ENCODE measurements at regions not wholly inside any gene's neighbourhood (a gene's known extent, or its start where the extent isn't known, plus 50 kb on each side); places are given as distances from the start of the nearest gene placed in this dataset.

GRCh38 chr3:67831262-67831661 lies 176.8 kb upstream of the SUCLG2 start:
- peaks cover 12% of the 10 kb centered on the region for H3K9me3 Mint-ChIP-seq
- ATAC-seq (replicated peaks) = no peak

GRCh38 chr3:67828486-67829010 lies 174.1 kb upstream of the SUCLG2 start:
- Mint-ChIP-seq H3K9me3 (peaks cover 5% of the 10 kb centered on the region), H3K4me3 (no peak overlapping the region), H3K27ac (no peak overlapping the region), H3K36me3 (ENCODE audit: low read depth) (no peaks in the 10 kb centered on the region), H3K27me3 (peaks cover 10% of the 10 kb centered on the region), H3K4me1 (no peaks in the 10 kb centered on the region)
- no peak for ATAC-seq (replicated peaks)

More at GRCh38 chr3:67831262-67831661, 176.8 kb upstream of the SUCLG2 start:
- no peaks in the 10 kb centered on the region for H3K4me1 Mint-ChIP-seq
- H3K36me3 Mint-ChIP-seq (ENCODE audit: low read depth) = no peaks in the 10 kb centered on the region
- peaks cover 13% of the 10 kb centered on the region for H3K27me3 Mint-ChIP-seq
- H3K27ac Mint-ChIP-seq = no peak overlapping the region
- H3K4me3 Mint-ChIP-seq = no peak overlapping the region

GRCh38 chr3:67821135-67821534 lies 166.7 kb upstream of the SUCLG2 start:
- H3K4me3 Mint-ChIP-seq = no peak overlapping the region
- H3K4me1 Mint-ChIP-seq = no peaks in the 10 kb centered on the region
- H3K27me3 Mint-ChIP-seq = no peaks in the 10 kb centered on the region
- no peak overlapping the region for H3K27ac Mint-ChIP-seq
- H3K9me3 Mint-ChIP-seq = no peaks in the 10 kb centered on the region
- no peak for ATAC-seq (replicated peaks)
- no peaks in the 10 kb centered on the region for H3K36me3 Mint-ChIP-seq (ENCODE audit: low read depth)

- no peak overlapping the region for H3K27ac Mint-ChIP-seq
Observed at GRCh38 chr3:67819447-67819846, 165.0 kb upstream of the SUCLG2 start.

GRCh38 chr3:67809370-67809935 lies 155.0 kb upstream of the SUCLG2 start:
- ATAC-seq (replicated peaks) = no peak
- Mint-ChIP-seq H3K27me3 (peaks cover 4% of the 10 kb centered on the region), H3K9me3 (no peaks in the 10 kb centered on the region), H3K36me3 (ENCODE audit: low read depth) (no peaks in the 10 kb centered on the region), H3K4me1 (no peaks in the 10 kb centered on the region), H3K27ac (no peak overlapping the region), H3K4me3 (no peak overlapping the region)

More at GRCh38 chr3:67819447-67819846, 165.0 kb upstream of the SUCLG2 start:
- H3K27me3 Mint-ChIP-seq = no peaks in the 10 kb centered on the region
- H3K4me3 Mint-ChIP-seq = no peak overlapping the region
- peak; percentile 32 for ATAC-seq (replicated peaks)
- no peaks in the 10 kb centered on the region for H3K9me3 Mint-ChIP-seq
- no peaks in the 10 kb centered on the region for H3K4me1 Mint-ChIP-seq
- no peaks in the 10 kb centered on the region for H3K36me3 Mint-ChIP-seq (ENCODE audit: low read depth)

GRCh38 chr3:67808906-67809305 lies 154.5 kb upstream of the SUCLG2 start:
- H3K27ac Mint-ChIP-seq = no peak overlapping the region
- H3K4me1 Mint-ChIP-seq = no peaks in the 10 kb centered on the region
- no peak for ATAC-seq (replicated peaks)
- peaks cover 4% of the 10 kb centered on the region for H3K27me3 Mint-ChIP-seq
- H3K36me3 Mint-ChIP-seq (ENCODE audit: low read depth) = no peaks in the 10 kb centered on the region
- no peaks in the 10 kb centered on the region for H3K9me3 Mint-ChIP-seq
- H3K4me3 Mint-ChIP-seq = no peak overlapping the region

GRCh38 chr3:67804578-67804977 lies 150.2 kb upstream of the SUCLG2 start:
- no peak overlapping the region for H3K27ac Mint-ChIP-seq
- no peak for ATAC-seq (replicated peaks)
- no peaks in the 10 kb centered on the region for H3K4me1 Mint-ChIP-seq
- no peak overlapping the region for H3K4me3 Mint-ChIP-seq
- H3K27me3 Mint-ChIP-seq = peaks cover 4% of the 10 kb centered on the region
- H3K36me3 Mint-ChIP-seq (ENCODE audit: low read depth) = no peaks in the 10 kb centered on the region
- no peaks in the 10 kb centered on the region for H3K9me3 Mint-ChIP-seq

GRCh38 chr3:67804089-67804488 lies 149.7 kb upstream of the SUCLG2 start:
- no peaks in the 10 kb centered on the region for H3K9me3 Mint-ChIP-seq
- peaks cover 4% of the 10 kb centered on the region for H3K27me3 Mint-ChIP-seq
- H3K4me3 Mint-ChIP-seq = no peak overlapping the region
- H3K4me1 Mint-ChIP-seq = no peaks in the 10 kb centered on the region
- H3K27ac Mint-ChIP-seq = no peak overlapping the region
- no peak for ATAC-seq (replicated peaks)
- no peaks in the 10 kb centered on the region for H3K36me3 Mint-ChIP-seq (ENCODE audit: low read depth)

- Mint-ChIP-seq H3K27me3 (no peaks in the 10 kb centered on the region), H3K4me3 (no peak overlapping the region), H3K4me1 (no peaks in the 10 kb centered on the region), H3K9me3 (no peaks in the 10 kb centered on the region), H3K27ac (no peak overlapping the region), H3K36me3 (ENCODE audit: low read depth) (no peaks in the 10 kb centered on the region)
- no peak for ATAC-seq (replicated peaks)
Observed at GRCh38 chr3:67798412-67798811, 144.0 kb upstream of the SUCLG2 start.

- ATAC-seq (replicated peaks) = no peak
- Mint-ChIP-seq H3K4me3 (no peak overlapping the region), H3K9me3 (no peaks in the 10 kb centered on the region), H3K36me3 (ENCODE audit: low read depth) (no peaks in the 10 kb centered on the region), H3K4me1 (no peaks in the 10 kb centered on the region), H3K27me3 (no peaks in the 10 kb centered on the region), H3K27ac (no peak overlapping the region)
Observed at GRCh38 chr3:67791620-67792019, 137.2 kb upstream of the SUCLG2 start.

- Mint-ChIP-seq H3K27ac (no peak overlapping the region), H3K4me1 (no peaks in the 10 kb centered on the region), H3K36me3 (ENCODE audit: low read depth) (no peaks in the 10 kb centered on the region), H3K9me3 (peaks cover 11% of the 10 kb centered on the region), H3K4me3 (no peak overlapping the region), H3K27me3 (no peaks in the 10 kb centered on the region)
- peak; percentile 81 for ATAC-seq (replicated peaks)
Observed at GRCh38 chr3:67790043-67790442, 135.6 kb upstream of the SUCLG2 start.

GRCh38 chr3:67788396-67788795 lies 134.0 kb upstream of the SUCLG2 start:
- Mint-ChIP-seq H3K9me3 (peaks cover 12% of the 10 kb centered on the region), H3K4me3 (no peak overlapping the region), H3K4me1 (no peaks in the 10 kb centered on the region), H3K36me3 (ENCODE audit: low read depth) (no peaks in the 10 kb centered on the region), H3K27ac (no peak overlapping the region), H3K27me3 (no peaks in the 10 kb centered on the region)
- no peak for ATAC-seq (replicated peaks)

- H3K27me3 Mint-ChIP-seq = no peaks in the 10 kb centered on the region
- no peak for ATAC-seq (replicated peaks)
- H3K4me3 Mint-ChIP-seq = no peak overlapping the region
- H3K36me3 Mint-ChIP-seq (ENCODE audit: low read depth) = no peaks in the 10 kb centered on the region
- no peak overlapping the region for H3K27ac Mint-ChIP-seq
- peaks cover 16% of the 10 kb centered on the region for H3K9me3 Mint-ChIP-seq
- no peaks in the 10 kb centered on the region for H3K4me1 Mint-ChIP-seq
Observed at GRCh38 chr3:67783281-67784250, 129.2 kb upstream of the SUCLG2 start.

- Mint-ChIP-seq H3K4me1 (no peaks in the 10 kb centered on the region), H3K27me3 (no peaks in the 10 kb centered on the region), H3K36me3 (ENCODE audit: low read depth) (no peaks in the 10 kb centered on the region), H3K9me3 (peaks cover 16% of the 10 kb centered on the region), H3K4me3 (no peak overlapping the region), H3K27ac (no peak overlapping the region)
- no peak for ATAC-seq (replicated peaks)
Observed at GRCh38 chr3:67781871-67782270, 127.5 kb upstream of the SUCLG2 start.

GRCh38 chr3:67781218-67781617 lies 126.8 kb upstream of the SUCLG2 start:
- Mint-ChIP-seq H3K27me3 (no peaks in the 10 kb centered on the region), H3K9me3 (peaks cover 19% of the 10 kb centered on the region), H3K27ac (no peak overlapping the region), H3K4me1 (no peaks in the 10 kb centered on the region), H3K4me3 (no peak overlapping the region), H3K36me3 (ENCODE audit: low read depth) (no peaks in the 10 kb centered on the region)
- no peak for ATAC-seq (replicated peaks)

Data from activated T-helper 17 cell treated with anti-CD3 and anti-CD28 coated beads, Interleukin-2, amount 50 U/mL, for 72 hours (primary cell).